AG10803 (cell line): ENCODE measurements at regions not wholly inside any gene's neighbourhood (a gene's known extent, or its start where the extent isn't known, plus 50 kb on each side); places are given as distances from the start of the nearest gene placed in this dataset.
"Not testable (repeated sequence)": the region's sequence is repeated elsewhere in the genome, so short reads cannot be mapped to it uniquely, and the experiment has no call there.

Experiments
- DNase-seq: peaks from one replicate; pipeline ENCODE4 v3.0.0; 2010; ENCODE audit warnings: low read depth
- H3K4me3 ChIP-seq: 2 replicates; pipeline ENCODE4 v1.5.1; 2011; ENCODE audit warnings: mild to moderate bottlenecking, low read length, control low read depth
- TF ChIP-seq, protein P1 (sequence below): conservative IDR thresholded peaks from 2 replicates; pipeline ENCODE4 v1.5.1; 2011; ENCODE audit warnings: mild to moderate bottlenecking, low read length, control low read depth, inconsistent platforms

DNA sequence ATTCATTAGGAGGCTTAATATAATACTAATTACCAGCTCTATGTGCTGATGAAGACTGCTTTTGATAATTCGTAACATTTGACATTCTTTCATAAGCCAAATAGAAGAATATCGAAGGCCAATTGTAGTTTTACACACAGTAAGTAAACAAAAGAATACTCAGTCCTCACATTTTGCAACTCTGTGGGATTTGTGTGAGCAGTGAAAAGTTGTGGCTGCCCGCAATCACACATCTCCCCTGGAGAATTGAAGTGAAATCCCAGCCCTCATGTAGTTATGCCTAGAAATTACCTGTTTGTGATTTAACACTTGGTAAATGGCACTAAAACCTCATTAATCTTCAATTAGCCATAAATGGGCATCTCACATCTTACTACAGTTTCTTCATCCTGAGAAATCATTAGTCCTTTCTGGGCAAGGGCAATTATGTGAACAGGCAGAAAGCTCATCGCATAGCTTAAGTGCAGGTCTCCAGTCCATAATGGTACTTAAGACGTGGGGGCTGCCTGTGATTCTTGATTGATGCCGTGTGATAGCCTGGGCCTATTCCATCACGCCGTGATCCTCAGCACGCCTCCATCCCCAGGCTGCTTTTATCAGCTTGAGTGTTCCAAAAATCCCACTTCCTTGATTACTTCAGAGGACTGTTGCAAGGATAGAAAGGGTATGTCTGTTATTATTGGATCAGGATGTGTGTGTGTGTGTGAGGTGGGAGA is 97.9 kb upstream of the METTL14 start:
- TF ChIP-seq, protein P1, sequence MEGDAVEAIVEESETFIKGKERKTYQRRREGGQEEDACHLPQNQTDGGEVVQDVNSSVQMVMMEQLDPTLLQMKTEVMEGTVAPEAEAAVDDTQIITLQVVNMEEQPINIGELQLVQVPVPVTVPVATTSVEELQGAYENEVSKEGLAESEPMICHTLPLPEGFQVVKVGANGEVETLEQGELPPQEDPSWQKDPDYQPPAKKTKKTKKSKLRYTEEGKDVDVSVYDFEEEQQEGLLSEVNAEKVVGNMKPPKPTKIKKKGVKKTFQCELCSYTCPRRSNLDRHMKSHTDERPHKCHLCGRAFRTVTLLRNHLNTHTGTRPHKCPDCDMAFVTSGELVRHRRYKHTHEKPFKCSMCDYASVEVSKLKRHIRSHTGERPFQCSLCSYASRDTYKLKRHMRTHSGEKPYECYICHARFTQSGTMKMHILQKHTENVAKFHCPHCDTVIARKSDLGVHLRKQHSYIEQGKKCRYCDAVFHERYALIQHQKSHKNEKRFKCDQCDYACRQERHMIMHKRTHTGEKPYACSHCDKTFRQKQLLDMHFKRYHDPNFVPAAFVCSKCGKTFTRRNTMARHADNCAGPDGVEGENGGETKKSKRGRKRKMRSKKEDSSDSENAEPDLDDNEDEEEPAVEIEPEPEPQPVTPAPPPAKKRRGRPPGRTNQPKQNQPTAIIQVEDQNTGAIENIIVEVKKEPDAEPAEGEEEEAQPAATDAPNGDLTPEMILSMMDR = no peak

DNA sequence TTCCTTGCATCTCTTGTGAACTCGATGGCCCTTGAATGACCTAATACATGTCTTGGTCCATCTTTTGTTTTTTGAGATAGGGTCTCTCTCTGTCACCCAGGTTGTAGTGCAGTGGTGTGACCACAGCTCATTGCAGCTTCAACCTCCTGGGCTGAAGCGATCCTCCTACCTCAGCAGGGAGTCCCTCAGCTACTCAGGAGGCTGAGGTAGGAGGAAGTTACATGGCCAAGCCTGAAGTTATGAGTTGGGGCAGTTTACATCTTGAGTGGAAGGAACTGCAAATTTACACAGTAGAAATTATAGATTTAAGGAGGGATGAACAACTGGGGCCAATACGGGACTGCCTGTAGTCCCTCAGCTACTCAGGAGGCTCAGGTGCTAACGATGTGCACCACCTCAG is 97.2 kb upstream of the METTL14 start:
- H3K4me3 ChIP-seq = no peak overlapping the region
- TF ChIP-seq, protein P1 = no peak
- DNase-seq = no peak

More for the DNA sequence above, 97.9 kb upstream of the METTL14 start:
- no peak for DNase-seq
- no peak overlapping the region for H3K4me3 ChIP-seq

DNA sequence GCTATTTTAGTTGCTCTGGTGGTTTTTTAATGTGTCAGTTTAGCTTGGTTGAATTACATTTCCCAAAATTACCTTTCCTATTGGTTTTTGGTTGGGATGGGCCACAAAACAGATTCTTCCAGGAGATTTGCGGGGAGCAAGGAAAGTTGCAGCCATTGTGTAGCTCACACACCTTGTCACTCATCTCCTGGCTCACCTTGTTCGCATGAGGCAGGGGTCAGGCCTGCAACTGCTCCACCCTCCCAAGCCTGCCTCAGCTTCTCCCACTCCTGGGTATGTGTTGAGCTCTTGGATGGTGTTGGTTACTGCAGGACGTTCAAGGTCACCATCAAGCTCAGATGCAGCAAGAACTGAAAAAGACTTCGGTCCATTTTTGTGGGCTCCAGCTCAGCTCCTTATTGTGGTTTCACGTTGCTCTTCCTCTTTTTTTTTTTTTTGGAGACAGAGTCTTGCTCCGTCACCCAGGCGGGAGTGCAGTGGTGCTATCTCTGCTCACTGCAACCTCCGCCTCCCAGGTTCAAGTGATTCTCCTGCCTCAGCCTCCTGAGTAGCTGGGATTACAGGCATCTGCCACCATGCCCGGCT is 95.6 kb upstream of the METTL14 start:
- no peak overlapping the region for H3K4me3 ChIP-seq
- TF ChIP-seq, protein P1 = no peak
- no peak for DNase-seq

DNA sequence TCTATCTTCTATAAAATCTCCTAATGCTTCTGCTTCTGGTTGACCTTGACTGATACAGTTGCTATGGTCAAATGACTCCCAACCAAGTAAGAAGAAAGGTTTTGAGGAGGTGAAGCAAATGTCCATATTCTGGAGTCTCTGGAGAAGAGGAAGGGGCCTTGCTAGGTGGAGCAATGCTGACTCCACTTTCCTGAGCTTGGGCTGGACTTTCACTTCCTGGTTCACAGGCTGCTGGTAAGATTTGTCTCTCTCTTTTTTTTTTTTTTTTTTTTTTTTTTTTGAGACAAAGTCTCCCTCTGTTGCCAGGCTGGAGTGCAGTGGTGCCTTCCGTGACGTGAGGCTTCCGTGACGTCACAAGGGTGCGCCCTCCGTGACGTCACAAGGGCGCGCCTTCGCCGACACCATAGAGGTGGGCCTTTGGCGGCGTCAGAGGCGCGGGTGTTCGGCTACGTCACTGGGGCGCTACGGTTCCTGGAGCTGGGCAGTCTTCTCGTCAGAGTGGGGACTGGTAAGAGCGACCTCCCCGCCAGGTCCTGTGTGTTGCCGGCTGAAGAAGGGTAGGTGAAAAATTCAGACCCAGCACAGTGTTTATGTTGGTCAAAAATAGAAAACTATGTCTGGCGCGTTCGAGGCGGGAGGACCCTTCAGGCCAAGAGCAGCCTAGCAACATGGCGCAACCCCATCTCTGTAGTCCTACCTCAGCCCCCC is 93.7 kb upstream of the METTL14 start:
- TF ChIP-seq, protein P1 = 0 out of 2 replicates have a peak, but pooled peaks have one; percentile 7
- DNase-seq = peak; percentile 93
- peak overlapping the region; percentile 67 for H3K4me3 ChIP-seq

DNA sequence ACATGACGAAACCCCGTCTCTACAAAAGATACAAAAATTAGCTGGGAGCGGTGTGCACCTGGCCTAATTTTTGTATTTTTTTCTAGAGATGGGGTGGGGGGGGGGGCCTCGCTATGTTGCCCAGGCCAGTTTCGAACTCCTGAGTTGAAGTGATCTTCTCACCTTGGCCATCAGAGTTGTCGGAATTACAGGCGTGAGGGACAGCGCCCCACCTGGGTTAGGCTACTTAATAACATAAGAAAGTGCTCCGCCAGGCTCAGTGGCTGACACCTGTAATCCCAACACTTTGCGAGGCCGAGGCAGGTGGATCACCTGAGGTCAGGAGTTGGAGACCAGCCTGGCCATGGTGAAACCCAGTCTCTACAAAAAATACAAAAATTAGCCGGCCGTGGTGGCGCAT is 92.9 kb upstream of the METTL14 start:
- peak overlapping the region; percentile 67 for H3K4me3 ChIP-seq
- not testable (repeated sequence) for DNase-seq

DNA sequence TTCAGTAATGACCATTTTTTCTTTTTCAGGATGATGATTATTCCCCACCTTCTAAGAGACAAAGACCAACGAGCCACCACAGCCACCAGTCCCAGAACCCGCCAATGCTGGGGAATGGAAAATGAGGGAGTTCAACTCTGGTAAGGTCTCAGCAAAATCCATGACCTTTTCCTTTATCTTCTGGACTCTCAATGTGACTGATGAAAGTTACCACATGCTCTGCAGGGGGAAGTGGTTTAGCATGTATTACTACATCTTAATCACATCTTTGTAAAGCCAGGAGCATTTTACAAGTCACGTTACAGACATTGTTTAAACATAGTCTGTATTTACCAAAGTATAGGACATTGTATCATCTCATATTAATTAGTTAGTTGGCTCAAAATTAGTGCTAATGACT is 89.3 kb upstream of the METTL14 start:
- DNase-seq = not testable (repeated sequence)

DNA sequence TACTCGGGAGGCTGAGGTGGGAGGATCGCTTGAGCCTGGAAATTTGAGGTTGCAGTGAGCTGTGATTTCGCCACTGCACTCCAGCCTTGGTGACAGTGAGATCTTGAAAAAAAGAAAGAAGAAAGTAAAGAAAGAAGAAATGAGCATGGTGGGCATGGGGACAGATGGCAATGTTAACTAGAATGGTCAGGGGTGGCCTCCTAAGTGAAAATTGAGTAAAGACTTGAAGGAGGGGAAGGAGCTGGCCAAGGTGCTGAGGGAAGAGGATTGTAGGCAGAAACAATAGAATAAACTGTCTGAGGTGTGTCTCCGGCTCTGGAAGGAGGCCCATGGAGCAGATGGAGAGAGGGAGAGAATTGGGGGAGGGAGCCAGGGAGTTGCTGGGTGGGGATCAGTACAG is 60.1 kb upstream of the METTL14 start:
- DNase-seq, H3K4me3 ChIP-seq: not testable (repeated sequence)

More for the DNA sequence above, 89.3 kb upstream of the METTL14 start:
- not testable (repeated sequence) for H3K4me3 ChIP-seq

DNA sequence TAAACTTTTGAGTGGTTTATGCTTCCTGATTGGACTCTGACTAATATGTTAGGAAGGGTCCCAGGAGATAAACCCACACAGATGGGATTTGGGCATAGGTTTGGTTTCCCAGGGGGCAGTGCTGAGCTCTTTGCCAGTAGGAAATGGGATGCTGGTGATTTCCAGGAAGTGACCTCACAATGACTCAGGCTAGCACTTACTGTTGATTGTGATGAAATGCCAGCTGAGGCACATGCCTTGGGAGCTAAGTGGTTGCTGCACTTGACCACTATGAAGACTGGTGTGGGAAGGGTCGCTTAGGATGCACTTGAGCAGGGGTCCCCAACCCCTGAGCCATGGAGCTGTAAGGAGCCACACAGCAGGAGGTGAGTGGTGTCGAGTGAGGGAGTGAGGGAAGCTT is 55.5 kb upstream of the METTL14 start:
- not testable (repeated sequence) for H3K4me3 ChIP-seq
- DNase-seq = peak; percentile 46

DNA sequence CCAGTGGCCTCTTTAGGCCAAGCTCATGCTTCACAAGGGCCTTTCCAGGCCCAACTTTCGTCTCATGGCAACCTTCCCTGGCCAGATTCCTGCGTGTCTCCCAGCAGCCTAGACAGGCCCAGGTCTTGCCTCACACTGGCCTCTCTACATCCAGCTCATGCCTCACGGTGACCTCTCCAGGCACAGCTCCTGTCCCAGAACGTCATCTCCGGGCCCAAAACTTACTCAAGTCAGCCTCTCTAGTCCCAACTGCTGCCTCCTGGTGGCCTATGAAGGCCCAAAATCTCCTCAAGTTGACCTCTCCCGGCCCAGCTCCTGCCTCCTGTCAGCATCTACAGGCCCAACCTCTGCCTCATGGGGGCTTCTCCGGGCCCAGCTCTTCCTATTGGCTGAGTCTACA is 54.3 kb upstream of the METTL14 start:
- H3K4me3 ChIP-seq, DNase-seq: not testable (repeated sequence)

DNA sequence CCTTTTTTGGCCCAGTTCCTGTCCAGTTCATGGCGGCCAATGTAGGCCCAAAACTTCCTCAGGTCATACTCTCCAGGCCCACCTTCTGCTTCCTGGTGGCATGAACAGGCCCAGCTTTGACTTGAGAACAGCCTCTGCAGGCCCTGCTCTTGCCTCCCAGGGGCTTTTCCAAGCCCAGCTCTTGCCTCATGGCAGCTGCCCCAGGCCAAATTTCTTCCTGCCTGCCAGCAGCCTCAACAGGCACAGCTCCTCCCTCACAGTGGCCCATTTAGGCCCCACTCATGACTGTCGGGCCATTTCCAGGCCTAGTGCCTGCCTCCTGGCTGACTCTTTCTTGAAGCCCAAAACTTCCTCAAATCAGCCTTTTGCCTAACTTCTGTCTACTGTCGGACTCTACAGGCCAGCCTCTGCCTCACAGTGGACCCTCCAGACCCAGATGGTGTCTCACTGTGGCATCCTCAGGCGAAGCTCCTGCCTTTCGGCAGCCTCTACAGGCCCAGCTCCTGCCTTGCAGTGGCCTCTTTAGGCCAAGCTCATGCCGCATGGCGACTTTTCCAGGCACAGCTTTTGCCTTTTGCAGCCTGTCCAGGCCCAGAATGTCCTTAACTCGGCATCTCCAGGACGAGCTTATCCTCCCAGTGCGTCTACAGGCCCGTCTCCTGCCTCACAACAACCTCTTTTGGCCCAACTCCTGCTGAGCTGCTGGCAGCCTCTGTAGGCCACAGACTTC is 53.7 kb upstream of the METTL14 start:
- not testable (repeated sequence) for DNase-seq

DNA sequence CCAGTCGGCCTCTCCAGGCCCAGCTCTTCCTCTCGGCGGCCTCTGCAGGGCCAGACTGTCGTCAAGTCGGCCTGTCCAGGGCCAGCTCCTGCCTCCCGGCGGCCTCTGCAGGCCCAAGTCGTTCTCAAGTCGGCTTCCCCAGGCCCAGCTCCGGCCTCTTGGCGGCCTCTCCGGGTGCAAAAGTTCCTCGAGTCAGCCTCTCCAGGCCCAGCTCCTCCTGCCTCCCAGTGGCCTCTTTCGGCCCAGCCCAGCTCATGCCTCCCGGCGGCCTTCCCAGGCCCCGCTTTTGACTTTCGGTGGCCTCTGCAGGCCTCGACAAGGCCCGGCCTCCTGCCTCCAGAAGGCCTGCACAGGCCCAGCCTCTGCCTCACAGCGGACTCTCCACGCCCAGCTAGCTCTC is 51.7 kb upstream of the METTL14 start:
- not testable (repeated sequence) for H3K4me3 ChIP-seq, DNase-seq

More for the DNA sequence above, 53.7 kb upstream of the METTL14 start:
- H3K4me3 ChIP-seq = not testable (repeated sequence)

DNA sequence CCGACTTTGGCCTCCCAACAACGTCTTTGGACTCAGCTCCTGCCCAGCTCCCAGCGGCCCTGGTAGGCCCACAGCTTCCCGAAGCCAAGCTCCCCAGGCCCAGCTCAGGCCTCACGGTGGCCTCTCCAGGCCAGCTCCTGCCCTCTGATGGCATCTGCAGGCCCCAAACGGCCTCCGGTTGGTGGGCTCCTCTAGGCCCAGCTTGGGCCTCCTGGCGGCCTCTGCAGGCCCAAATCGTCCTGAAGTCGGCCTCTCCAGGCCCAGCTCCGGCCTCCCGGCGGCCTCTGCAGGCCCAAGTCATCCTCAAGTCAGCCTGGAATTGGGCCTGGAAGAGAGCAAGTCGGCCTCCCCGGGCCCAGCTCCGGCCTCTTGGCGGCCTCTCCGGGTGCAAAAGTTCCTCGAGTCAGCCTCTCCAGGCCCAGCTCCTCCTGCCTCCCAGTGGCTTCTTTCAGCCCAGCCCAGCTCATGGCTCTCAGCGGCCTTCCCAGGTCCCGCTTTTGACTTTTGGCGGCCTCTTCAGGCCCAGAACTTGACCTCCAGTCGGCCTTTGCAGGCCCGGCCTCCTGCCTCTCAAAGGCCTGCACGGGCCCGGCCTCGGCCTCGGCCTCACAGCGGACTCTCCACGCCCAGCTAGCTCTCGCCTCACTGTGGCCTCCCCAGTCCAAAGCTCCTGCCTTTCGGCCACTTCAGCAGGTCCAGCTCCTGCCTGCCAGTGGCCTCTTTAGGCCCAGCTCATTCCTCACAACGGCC is 50.9 kb upstream of the METTL14 start:
- DNase-seq, H3K4me3 ChIP-seq: not testable (repeated sequence)
